ENCODE measurements at regions not wholly inside any gene's neighbourhood (a gene's known extent, or its start where the extent isn't known, plus 50 kb on each side); places are given as distances from the start of the nearest gene placed in this dataset.
A peak's percentile ranks its signal among the peaks of the same experiment; 100 is the strongest.

GRCh38 chr14:56501909-56502530 lies 77.6 kb upstream of the TMEM260 start:
- H3K9me3 ChIP-seq (ENCODE audit: low read depth), result no peaks in the 10 kb centered on the region
- H3F3A ChIP-seq (ENCODE audit: insufficient read depth), result no peaks in the 10 kb centered on the region
- no peak overlapping the region for H3K4me2 ChIP-seq (ENCODE audit: unreplicated experiment)
- in situ Hi-C loops (cut with MboI), result no loop called here
- no peaks in the 10 kb centered on the region for H3K79me2 ChIP-seq (ENCODE audit: insufficient read depth)
- H4K20me1 ChIP-seq (ENCODE audit: insufficient read depth), result no peaks in the 10 kb centered on the region
- no peak overlapping the region for H2AFZ ChIP-seq
- no peaks in the 10 kb centered on the region for H3K36me3 ChIP-seq (ENCODE audit: low read depth)
- WGBS, 2 experiments (ENCODE audit: low coverage in 1 of 2, low lambda C conversion rate in 2 of 2, missing lambda C conversion rate in 2 of 2), result 34 to 37% methylated on average over 5 of the region's 5 CpGs
- H3K9me2 ChIP-seq (ENCODE audit: insufficient read depth), result no peaks in the 10 kb centered on the region
- no peak for DNase-seq
- peaks cover 9% of the 10 kb centered on the region for H3K27me3 ChIP-seq (replicated peaks; ENCODE audit: insufficient read depth)
- no peak for TF ChIP-seq EZH2 (IDR thresholded peaks at IDR 0.05; ENCODE audit: insufficient read depth, poor library complexity, severe bottlenecking)
- no peak for TF ChIP-seq EZH2phosphoT487 (IDR thresholded peaks at IDR 0.05; ENCODE audit: insufficient read depth, low read depth)
- no peak overlapping the region for H3K4me3 ChIP-seq
- H3K9ac ChIP-seq, result no peak overlapping the region
- no peak overlapping the region for H3K27ac ChIP-seq
- H3K4me1 ChIP-seq (ENCODE audit: insufficient read depth), result no peaks in the 10 kb centered on the region

GRCh38 chr14:56505361-56505760 lies 74.2 kb upstream of the TMEM260 start:
- no peaks in the 10 kb centered on the region for H3K79me2 ChIP-seq (ENCODE audit: insufficient read depth)
- no peak overlapping the region for H3K4me2 ChIP-seq (ENCODE audit: unreplicated experiment)
- in situ Hi-C loops (cut with MboI), result no loop called here
- 47 to 53% methylated on average over 2 of the region's 2 CpGs for WGBS, 2 experiments (ENCODE audit: low coverage in 1 of 2, low lambda C conversion rate in 2 of 2, missing lambda C conversion rate in 2 of 2)
- H3K4me1 ChIP-seq (ENCODE audit: insufficient read depth), result no peaks in the 10 kb centered on the region
- no peaks in the 10 kb centered on the region for H3F3A ChIP-seq (ENCODE audit: insufficient read depth)
- no peak for TF ChIP-seq EZH2phosphoT487 (IDR thresholded peaks at IDR 0.05; ENCODE audit: insufficient read depth, low read depth)
- H3K27me3 ChIP-seq (replicated peaks; ENCODE audit: insufficient read depth), result peaks cover 9% of the 10 kb centered on the region
- no peaks in the 10 kb centered on the region for H4K20me1 ChIP-seq (ENCODE audit: insufficient read depth)
- no peak overlapping the region for H3K27ac ChIP-seq
- H3K9ac ChIP-seq, result no peak overlapping the region
- no peaks in the 10 kb centered on the region for H3K9me2 ChIP-seq (ENCODE audit: insufficient read depth)
- DNase-seq, result no peak
- H3K36me3 ChIP-seq (ENCODE audit: low read depth), result no peaks in the 10 kb centered on the region
- no peaks in the 10 kb centered on the region for H3K9me3 ChIP-seq (ENCODE audit: low read depth)
- H2AFZ ChIP-seq, result no peak overlapping the region
- no peak overlapping the region for H3K4me3 ChIP-seq

GRCh38 chr14:56512521-56512920 lies 67.1 kb upstream of the TMEM260 start:
- Histone ChIP-seq H3K9me3 (ENCODE audit: low read depth) (no peaks in the 10 kb centered on the region), H3K27me3 (replicated peaks; ENCODE audit: insufficient read depth) (no peaks in the 10 kb centered on the region; the same call in 1 of the 2 replicates), H4K20me1 (ENCODE audit: insufficient read depth) (no peaks in the 10 kb centered on the region), H3K9ac (no peak overlapping the region), H3F3A (ENCODE audit: insufficient read depth) (no peaks in the 10 kb centered on the region), H2AFZ (no peak overlapping the region), H3K27ac (no peak overlapping the region), H3K4me2 (ENCODE audit: unreplicated experiment) (no peak overlapping the region), H3K36me3 (ENCODE audit: low read depth) (no peaks in the 10 kb centered on the region), H3K4me1 (ENCODE audit: insufficient read depth) (0 out of 2 replicates have a peak, but pooled peaks cover 3% of the 10 kb centered on the region), H3K4me3 (no peak overlapping the region), H3K79me2 (ENCODE audit: insufficient read depth) (no peaks in the 10 kb centered on the region), H3K9me2 (ENCODE audit: insufficient read depth) (no peaks in the 10 kb centered on the region)
- WGBS, 2 experiments (ENCODE audit: low coverage in 1 of 2, low lambda C conversion rate in 2 of 2, missing lambda C conversion rate in 2 of 2), result 36 to 52% methylated on average over 3 of the region's 3 CpGs
- in situ Hi-C loops (cut with MboI), result no loop called here
- DNase-seq, result no peak
- TF ChIP-seq EZH2phosphoT487 (IDR thresholded peaks at IDR 0.05; ENCODE audit: insufficient read depth, low read depth) (no peak), EZH2 (IDR thresholded peaks at IDR 0.05; ENCODE audit: insufficient read depth, poor library complexity, severe bottlenecking) (no peak)

- no peak overlapping the region; the same call in 1 of the 2 replicates for H3K4me3 ChIP-seq
- TF ChIP-seq EZH2 (IDR thresholded peaks at IDR 0.05; ENCODE audit: insufficient read depth, poor library complexity, severe bottlenecking), result no peak
- TF ChIP-seq EZH2phosphoT487 (IDR thresholded peaks at IDR 0.05; ENCODE audit: insufficient read depth, low read depth), result no peak
- H3K79me2 ChIP-seq (ENCODE audit: insufficient read depth), result no peaks in the 10 kb centered on the region
- H3K4me2 ChIP-seq (ENCODE audit: unreplicated experiment), result peak overlapping the region; percentile 25
- H3K9ac ChIP-seq, result no peak overlapping the region
- H3K4me1 ChIP-seq (ENCODE audit: insufficient read depth), result 0 out of 2 replicates have a peak, but pooled peaks cover 3% of the 10 kb centered on the region
- peak; percentile 73 for DNase-seq
- H3K36me3 ChIP-seq (ENCODE audit: low read depth), result no peaks in the 10 kb centered on the region
- no peaks in the 10 kb centered on the region for H3K9me2 ChIP-seq (ENCODE audit: insufficient read depth)
- no peak overlapping the region for H3K27ac ChIP-seq
- no peaks in the 10 kb centered on the region; the same call in none of the 2 replicates for H3K27me3 ChIP-seq (replicated peaks; ENCODE audit: insufficient read depth)
- H2AFZ ChIP-seq, result no peak overlapping the region
- in situ Hi-C loops (cut with MboI), result no loop called here
- H3F3A ChIP-seq (ENCODE audit: insufficient read depth), result no peaks in the 10 kb centered on the region
- WGBS, 2 experiments (ENCODE audit: low coverage in 1 of 2, low lambda C conversion rate in 2 of 2, missing lambda C conversion rate in 2 of 2), result 28 to 40% methylated on average over 14 of the region's 14 CpGs
- no peaks in the 10 kb centered on the region for H3K9me3 ChIP-seq (ENCODE audit: low read depth)
- no peaks in the 10 kb centered on the region for H4K20me1 ChIP-seq (ENCODE audit: insufficient read depth)
These were observed 64.8 kb upstream of the TMEM260 start for GRCh38 chr14:56514663-56515371.

Data from GM23248 (cell line).